ENCODE measurements at regions not wholly inside any gene's neighbourhood (a gene's known extent, or its start where the extent isn't known, plus 50 kb on each side); places are given as distances from the start of the nearest gene placed in this dataset.
"Not testable (repeated sequence)": the region's sequence is repeated elsewhere in the genome, so short reads cannot be mapped to it uniquely, and the experiment has no call there.

- DNase-seq (ENCODE audit: low spot score), result no peak
These were observed 193.5 kb upstream of the EYA4 start for GRCh38 chr6:133047706-133048105.

DNA sequence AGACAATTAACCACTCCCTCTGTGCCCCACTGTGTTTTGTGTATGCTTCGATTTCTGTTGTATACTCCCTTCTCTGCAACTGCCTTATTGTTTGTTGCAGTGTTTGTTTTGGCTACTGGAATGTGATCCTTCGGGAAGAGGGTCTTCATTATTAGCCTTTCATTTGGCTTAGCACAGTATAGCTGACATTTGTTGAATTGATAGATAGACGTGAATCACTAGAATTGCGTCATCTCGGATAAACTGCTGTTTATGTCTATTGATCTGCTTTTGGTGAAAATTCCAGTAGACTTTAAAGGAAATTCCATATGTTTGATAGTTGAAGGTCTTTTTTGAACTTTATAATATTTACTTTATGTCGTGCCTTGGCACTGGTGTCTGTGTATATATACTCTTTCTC, 189.9 kb upstream of the EYA4 start:
- DNase-seq (ENCODE audit: low spot score), result no peak

DNA sequence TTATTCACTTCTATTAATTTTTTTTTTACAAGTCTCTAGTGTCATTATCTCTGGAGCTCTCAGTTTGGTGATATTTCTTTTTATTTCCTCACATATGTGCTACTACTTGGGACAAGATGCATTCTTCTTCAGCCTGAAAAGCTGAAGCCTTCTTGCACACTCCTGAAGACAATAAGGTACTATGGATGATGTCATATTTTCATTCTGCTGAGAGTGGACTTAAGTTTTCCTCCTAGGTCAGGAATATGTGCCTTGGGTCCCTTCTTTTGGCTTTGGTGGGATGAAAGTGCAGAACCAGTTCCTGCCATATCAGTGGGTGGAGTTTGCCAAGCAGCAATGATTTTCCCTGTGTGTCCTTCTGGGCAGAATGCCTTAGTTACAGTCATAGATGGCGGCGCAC, 188.7 kb upstream of the EYA4 start:
- no peak for DNase-seq (ENCODE audit: low spot score)

DNA sequence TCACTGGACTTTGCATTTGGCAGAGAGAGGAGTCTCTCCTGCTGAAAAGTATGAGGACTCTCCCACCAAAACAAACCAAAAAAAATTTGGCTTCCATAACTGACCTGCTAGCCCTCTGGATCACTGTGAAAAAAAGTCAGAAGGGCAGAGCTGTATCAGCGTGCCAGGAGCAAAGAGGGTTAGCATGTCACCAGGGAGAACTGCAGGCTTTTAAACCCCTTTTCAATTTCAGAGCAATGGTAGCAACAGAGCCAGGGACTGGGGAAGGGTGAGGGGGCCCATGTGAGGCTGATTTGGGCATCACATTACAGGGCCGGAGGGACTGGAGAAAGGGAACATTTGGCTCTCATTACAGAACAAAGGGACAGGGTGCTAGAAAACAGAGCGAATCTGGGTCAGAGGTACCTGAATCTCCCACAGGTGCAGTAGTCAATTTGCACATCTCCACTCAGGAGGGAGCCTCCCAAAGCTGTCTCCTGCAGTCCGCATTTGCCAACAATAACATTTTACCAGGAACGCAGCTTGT, 185.7 kb upstream of the EYA4 start:
- DNase-seq (ENCODE audit: low spot score), result no peak

DNA sequence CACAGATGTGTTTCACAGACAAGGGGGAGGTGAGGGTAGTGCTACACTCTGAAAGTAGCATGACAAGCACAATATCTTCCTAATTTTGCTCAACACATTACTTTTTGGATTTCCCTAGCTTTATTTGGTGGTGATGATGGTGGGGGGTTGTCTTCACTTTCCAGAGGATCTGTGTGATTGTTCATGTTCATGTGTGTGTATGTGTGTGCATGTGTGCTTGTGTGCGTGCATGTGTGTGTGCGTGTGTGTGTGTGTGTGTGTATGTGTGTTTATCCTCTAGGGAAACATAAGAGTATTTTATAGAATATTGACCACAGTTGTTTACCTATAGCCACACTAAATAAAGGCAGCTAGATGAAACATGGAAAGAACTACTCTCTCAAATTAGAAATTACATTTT, 183.8 kb upstream of the EYA4 start:
- no peak for DNase-seq (ENCODE audit: low spot score)

GRCh38 chr6:133062077-133062476, 179.1 kb upstream of the EYA4 start:
- no peak for DNase-seq (ENCODE audit: low spot score)

DNA sequence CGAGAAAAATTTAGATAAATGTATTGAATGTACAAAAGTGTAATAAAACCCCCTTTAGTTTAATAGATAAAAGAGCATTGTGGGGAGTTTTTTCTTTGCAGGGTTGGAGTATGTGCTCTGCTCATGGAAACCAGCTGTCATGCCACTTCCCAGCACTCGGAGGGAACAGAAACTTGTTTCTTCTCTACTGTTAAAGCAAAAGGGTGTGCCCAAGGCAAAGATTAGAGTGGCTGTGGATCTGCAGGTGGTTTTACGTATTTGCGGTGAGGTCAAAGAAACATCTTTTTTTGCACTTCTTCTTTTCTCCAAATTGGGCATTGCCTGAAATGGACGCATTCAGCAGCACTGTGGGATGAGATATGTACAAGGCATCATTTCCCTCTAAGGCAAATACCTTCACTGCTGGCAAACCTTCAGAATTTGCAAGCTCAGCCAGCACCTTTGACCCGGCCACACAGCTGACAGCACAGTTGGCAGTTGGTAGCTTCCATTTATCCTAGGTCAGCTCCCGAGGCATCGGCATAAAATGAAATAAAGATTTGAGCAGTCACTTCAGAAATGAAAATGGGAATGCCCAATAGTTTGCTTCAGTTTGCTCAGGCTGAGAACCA, 178.4 kb upstream of the EYA4 start:
- no peak for DNase-seq (ENCODE audit: low spot score)

- no peak for DNase-seq (ENCODE audit: low spot score)
These were observed 173.2 kb upstream of the EYA4 start for GRCh38 chr6:133067960-133068359.

DNA sequence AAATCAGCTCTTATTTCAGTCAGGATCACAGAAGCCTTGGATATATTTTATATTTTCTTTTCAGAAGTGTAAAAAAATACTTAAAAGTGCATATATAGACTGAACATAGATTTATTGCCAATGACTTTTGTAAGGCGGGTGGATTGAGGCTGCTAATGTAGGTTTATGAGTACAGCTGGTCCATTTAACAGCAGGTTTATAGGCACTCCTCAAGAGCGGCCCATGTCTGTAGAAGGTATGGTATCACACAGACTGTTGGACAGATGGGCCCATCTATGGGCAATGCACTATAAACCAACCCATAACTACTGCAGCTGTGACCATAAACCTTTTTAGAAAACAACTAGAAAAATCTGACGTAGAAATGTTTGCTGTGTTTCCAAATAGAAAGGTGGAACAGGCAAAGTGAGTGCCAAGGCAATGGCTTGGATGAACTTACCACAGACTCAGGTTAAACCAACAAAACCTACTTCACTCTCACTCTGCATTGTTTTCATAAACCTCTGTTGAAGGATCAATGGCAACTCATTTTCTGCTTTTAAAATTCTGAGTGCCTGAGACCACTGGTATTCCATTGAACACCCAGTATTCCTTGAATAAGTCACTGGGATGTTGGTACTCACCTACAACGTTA, 170.6 kb upstream of the EYA4 start:
- no peak for DNase-seq (ENCODE audit: low spot score)

DNA sequence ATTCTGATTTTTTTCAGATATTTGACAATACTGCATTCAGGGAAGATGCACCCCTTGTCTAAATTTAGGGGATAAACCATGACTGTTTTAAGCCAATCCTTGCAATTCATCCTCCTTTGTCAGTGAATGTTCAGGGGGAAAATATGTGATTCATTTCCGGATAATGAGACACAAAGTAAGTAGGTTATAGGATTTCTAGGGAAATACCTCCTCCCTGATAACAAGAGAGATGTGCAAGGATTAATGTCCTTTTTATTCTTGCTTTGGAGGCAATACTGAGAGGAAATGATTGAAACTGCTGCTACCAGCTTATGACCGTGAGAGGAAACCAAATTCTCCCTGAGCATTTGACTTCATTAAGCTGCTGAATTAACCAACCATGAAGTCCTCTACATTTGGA, 161.3 kb upstream of the EYA4 start:
- DNase-seq (ENCODE audit: low spot score), result no peak

DNA sequence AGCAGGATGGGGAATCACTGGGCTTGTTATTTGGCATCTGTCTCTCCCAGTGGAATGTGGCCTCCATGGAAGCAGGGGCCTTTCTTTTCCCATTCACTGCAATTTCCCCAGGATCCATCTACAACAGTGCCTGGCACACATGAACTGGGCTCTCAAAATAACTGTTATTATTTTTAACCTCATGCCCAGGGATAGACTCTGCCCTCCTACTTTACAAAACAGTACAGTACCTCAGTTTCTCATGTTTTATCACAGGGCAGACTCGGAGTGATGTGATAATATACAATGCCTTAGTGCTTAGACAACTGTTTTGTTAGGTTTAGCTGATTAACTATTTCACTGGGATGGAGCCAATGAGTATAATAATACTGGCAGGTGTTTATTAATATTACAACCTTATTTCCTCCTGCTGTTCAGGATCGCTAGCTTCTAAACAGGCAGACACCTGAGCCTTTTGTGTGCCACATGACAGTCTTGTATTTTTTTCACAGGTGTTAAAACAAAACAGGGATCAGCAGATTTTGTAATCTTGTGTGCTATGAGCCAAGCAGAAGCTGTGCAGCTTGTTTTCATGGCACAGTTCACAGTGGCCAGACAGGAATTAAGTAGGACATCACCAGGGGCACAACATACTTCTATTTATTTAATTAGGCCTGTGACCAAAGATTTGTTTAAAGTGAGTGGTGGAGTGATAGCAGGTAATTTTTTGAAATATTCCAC, 157.7 kb upstream of the EYA4 start:
- no peak for DNase-seq (ENCODE audit: low spot score)

DNA sequence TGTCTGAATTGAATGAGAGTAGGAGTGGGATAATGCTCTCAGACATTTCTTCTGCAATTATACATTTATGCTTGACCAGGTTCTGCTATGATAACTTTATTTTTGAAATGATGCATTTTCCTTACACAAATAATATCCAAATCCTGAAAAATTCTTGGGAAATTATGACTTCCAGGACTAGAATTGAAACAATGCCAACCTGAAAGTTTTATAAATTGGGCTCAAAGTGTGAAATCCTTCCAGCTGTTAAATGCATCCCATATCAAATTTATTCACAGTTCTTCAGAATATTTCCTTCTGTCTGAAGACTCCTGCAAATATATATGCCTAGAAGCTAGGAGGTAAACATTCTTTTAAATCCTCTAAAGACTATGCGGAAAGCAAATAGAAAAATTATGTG, 155.7 kb upstream of the EYA4 start:
- DNase-seq (ENCODE audit: low spot score), result no peak

DNA sequence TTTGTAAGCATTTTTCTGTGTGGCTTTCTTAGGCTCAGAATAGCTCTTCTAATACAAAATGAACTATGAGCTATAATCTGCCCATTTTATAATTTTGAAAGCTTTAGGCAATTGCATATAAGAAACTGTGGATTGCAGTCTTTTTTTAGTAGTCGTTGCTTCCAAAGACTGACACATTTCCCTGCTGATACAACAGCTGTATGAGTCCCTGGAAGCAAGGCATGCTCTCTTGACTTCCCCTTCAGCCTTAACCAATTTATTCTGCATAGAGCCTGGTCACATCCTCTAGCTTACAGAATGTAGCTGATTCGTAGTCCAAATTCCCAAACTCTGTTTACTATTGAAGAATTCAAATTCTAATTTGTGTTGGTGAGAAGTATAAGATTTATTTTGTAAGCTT, 155.3 kb upstream of the EYA4 start:
- no peak for DNase-seq (ENCODE audit: low spot score)

DNA sequence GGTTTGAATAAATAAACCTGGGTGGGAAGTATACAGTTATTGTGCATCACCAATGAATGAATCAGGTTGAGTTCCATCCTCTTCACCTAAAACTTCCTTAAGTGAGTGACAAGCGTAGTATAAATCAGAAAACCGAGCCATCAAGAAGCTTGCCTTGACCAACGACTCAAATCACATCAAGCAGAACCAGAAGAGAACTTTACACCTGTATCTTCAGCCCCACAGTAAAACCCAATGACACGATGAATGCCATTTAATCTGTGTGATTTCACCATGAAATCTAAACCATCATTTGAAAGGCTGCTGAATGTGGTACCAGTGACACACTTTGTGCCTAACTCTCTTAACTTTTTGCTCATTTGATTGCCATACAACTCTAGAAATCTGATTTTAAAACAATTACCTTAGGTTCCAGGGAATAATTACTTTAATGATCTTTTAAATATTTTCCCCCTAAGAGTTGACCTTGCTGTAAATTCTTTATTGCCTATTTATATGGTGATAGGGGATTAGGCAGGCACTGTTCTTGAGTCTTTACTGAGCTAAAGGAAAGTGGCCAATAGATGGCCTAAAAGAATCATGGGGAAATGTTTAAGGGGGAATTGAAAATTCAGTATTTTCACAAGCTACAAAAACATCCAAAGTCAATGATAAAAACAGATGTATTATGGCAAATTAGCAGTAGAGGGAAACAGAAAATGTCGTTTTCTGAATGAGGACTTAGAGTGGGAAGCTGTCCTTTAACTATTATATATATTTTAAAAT, 152.0 kb upstream of the EYA4 start:
- no peak for DNase-seq (ENCODE audit: low spot score)

GRCh38 chr6:133092199-133092598, 149.0 kb upstream of the EYA4 start:
- DNase-seq (ENCODE audit: low spot score), result no peak

GRCh38 chr6:133092771-133093170, 148.4 kb upstream of the EYA4 start:
- DNase-seq (ENCODE audit: low spot score), result no peak

- not testable (repeated sequence) for DNase-seq (ENCODE audit: low spot score)
These were observed 147.9 kb upstream of the EYA4 start for GRCh38 chr6:133093211-133093610.

DNA sequence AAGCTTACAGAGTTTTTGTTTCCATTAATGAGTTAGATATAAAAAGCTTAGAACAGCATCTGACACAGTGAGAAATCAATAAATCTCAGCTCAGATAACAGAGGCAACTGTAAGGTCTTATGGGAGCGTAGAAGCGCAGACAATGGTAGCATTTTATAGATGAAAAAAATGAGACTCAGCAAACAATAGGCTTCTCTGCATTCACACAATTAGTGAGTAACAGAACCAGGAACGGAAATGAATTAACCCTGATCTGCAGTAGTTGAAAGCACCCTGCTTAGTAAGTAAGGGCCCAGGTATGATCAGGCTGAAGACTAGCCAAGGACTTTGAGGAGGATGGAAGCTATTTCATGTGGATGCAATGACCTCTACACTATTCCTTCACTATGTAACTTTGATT, 147.2 kb upstream of the EYA4 start:
- peak; percentile 27 for DNase-seq (ENCODE audit: low spot score)

GRCh38 chr6:133097208-133097607, 143.9 kb upstream of the EYA4 start:
- DNase-seq (ENCODE audit: low spot score), result no peak

GRCh38 chr6:133099573-133099972, 141.6 kb upstream of the EYA4 start:
- DNase-seq (ENCODE audit: low spot score), result no peak

DNA sequence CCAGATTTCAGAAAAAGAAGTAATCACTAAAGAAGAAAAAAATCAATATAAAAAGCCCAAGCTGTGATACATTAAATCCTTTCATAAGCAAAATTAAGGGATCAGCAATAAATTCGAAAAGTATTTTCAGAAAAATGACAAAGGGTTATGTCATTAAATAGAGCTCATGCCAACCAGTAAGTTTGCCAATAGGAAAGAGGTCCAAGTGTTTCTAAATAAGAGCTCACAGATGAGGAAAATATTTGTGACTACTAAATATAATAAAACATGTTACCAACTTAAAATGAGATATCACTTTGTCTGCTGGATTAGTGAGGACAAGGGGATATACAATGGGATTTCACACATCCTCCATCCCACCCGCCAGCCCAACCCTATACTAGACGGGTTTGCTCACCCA, 140.3 kb upstream of the EYA4 start:
- DNase-seq (ENCODE audit: low spot score), result no peak

DNA sequence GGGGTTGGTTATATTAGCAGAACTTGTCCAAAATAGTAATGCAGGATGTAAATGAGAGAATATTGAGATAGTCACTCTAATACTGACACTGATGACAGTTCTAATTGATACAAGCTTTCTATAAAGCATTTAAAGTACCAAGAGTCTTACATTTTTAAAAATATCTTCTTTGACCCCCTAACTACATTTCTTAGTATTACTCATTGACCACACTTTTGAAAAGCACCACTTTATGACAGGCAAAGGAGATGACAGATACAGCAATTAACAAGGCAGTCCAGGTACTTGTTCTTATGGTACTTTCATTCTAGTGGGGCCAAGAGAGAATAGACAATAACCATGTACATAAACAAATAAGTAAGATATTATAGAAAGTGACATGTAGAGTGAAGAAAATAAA, 139.4 kb upstream of the EYA4 start:
- no peak for DNase-seq (ENCODE audit: low spot score)

All from mucosa of gallbladder (tissue), 1 donor.